Smooth muscle cell (in vitro differentiated cells): ENCODE measurements at regions not wholly inside any gene's neighbourhood (a gene's known extent, or its start where the extent isn't known, plus 50 kb on each side); places are given as distances from the start of the nearest gene placed in this dataset.

Experiments used
- DNase-seq: peaks from one replicate; lab custom pipeline; 2025; ENCODE audit not compliant: unreplicated experiment; lab: John Stamatoyannopoulos, UW
- H2AFZ ChIP-seq: fragments of 200-600 bp; sonication (generic); 2 replicates; pipeline ENCODE4 v1.6.0; 2016; ENCODE audit warnings: antibody characterized with exemption, low read depth, mild to moderate bottlenecking
- H3F3A ChIP-seq: fragments of 200-600 bp; sonication (generic); 2 replicates; pipeline ENCODE4 v1.6.0; 2017; ENCODE audit warnings: antibody characterized with exemption, low read depth
- H3K27ac ChIP-seq: fragments of 200-600 bp; sonication (generic); 2 replicates; pipeline ENCODE4 v1.5.1; 2016; ENCODE audit warnings: low read depth, mild to moderate bottlenecking
- H3K27me3 ChIP-seq: fragments of 200-600 bp; sonication (generic); 2 replicates; pipeline ENCODE4 v1.6.1; 2016; ENCODE audit warnings: low read depth, mild to moderate bottlenecking
- H3K36me3 ChIP-seq: fragments of 200-600 bp; sonication (generic); 2 replicates; pipeline ENCODE4 v1.5.1; 2016; ENCODE audit warnings: low read depth
- H3K4me1 ChIP-seq: fragments of 200-600 bp; sonication (generic); 2 replicates; pipeline ENCODE4 v1.5.1; 2016; ENCODE audit warnings: low read depth
- H3K4me2 ChIP-seq: fragments of 200-600 bp; sonication (generic); 2 replicates; pipeline ENCODE4 v1.6.0; 2016; ENCODE audit warnings: mild to moderate bottlenecking
- H3K4me3 ChIP-seq: fragments of 200-600 bp; sonication (generic); 2 replicates; pipeline ENCODE4 v1.5.1; 2016; ENCODE audit warnings: mild to moderate bottlenecking
- H3K79me2 ChIP-seq: fragments of 200-600 bp; sonication (generic); 2 replicates; pipeline ENCODE4 v1.6.0; 2016; ENCODE audit warnings: low read depth, mild to moderate bottlenecking
- H3K9ac ChIP-seq: fragments of 200-600 bp; sonication (generic); 2 replicates; pipeline ENCODE4 v1.6.0; 2016; ENCODE audit warnings: low read depth
- H3K9me3 ChIP-seq: fragments of 200-600 bp; sonication (generic); replicated peaks from 2 replicates; pipeline ENCODE4 v1.5.1; 2016; ENCODE audit warnings: low read depth
- H4K20me1 ChIP-seq: fragments of 200-600 bp; sonication (generic); 2 replicates; pipeline ENCODE4 v1.6.0; 2016; ENCODE audit warnings: low read depth
- CTCF ChIP-seq: fragments of 200-600 bp; sonication (generic); IDR thresholded peaks from 2 replicates; pipeline ENCODE4 v1.5.1; 2017; ENCODE audit warnings: borderline replicate concordance, mild to moderate bottlenecking, antibody characterized with exemption; ENCODE audit not compliant: insufficient read depth, poor library complexity, severe bottlenecking
- WGBS: methylation state at CpG from one replicate; pipeline ENCODE4 v1.1.7; 2016; ENCODE audit warnings: low lambda C conversion rate; 5-methylcytosine and 5-hydroxymethylcytosine counted together

- Histone ChIP-seq H2AFZ (no peak overlapping the region), H3K27ac (peak overlapping the region; percentile 68), H3K9ac (no peak overlapping the region)
These were observed 62.3 kb upstream of the PGRMC2 start for GRCh38 chr4:128349921-128350320.

GRCh38 chr4:128347930-128348660 is 60.5 kb upstream of the PGRMC2 start:
- no peak for TF ChIP-seq CTCF
- Histone ChIP-seq H3K4me1 (no peaks in the 10 kb centered on the region), H3K9ac (peak overlapping the region; percentile 16), H3K9me3 (no peaks in the 10 kb centered on the region), H3K4me2 (peak overlapping the region; percentile 64), H3K27me3 (no peaks in the 10 kb centered on the region), H3K27ac (peak overlapping the region; percentile 68), H3K79me2 (no peaks in the 10 kb centered on the region), H3F3A (no peaks in the 10 kb centered on the region), H3K36me3 (no peaks in the 10 kb centered on the region), H4K20me1 (no peaks in the 10 kb centered on the region), H3K4me3 (no peak overlapping the region), H2AFZ (peak overlapping the region; percentile 70)
- DNase-seq = no peak
- WGBS = 18% methylated on average over 4 of the region's 4 CpGs

More at GRCh38 chr4:128349921-128350320, 62.3 kb upstream of the PGRMC2 start:
- Histone ChIP-seq H3F3A (peaks cover 6% of the 10 kb centered on the region), H4K20me1 (no peaks in the 10 kb centered on the region), H3K79me2 (no peaks in the 10 kb centered on the region), H3K36me3 (no peaks in the 10 kb centered on the region), H3K9me3 (no peaks in the 10 kb centered on the region), H3K4me1 (peaks cover 7% of the 10 kb centered on the region), H3K4me2 (peak overlapping the region; percentile 30), H3K4me3 (no peak overlapping the region), H3K27me3 (no peaks in the 10 kb centered on the region)
- DNase-seq = no peak
- 43% methylated on average over 4 of the region's 4 CpGs for WGBS
- no peak for TF ChIP-seq CTCF

GRCh38 chr4:128347175-128347868 is 59.7 kb upstream of the PGRMC2 start:
- peak overlapping the region; percentile 68 for H3K27ac ChIP-seq
- H3K27me3 ChIP-seq = no peaks in the 10 kb centered on the region
- H3K36me3 ChIP-seq = no peaks in the 10 kb centered on the region
- H3K79me2 ChIP-seq = no peaks in the 10 kb centered on the region
- no peak for TF ChIP-seq CTCF
- no peaks in the 10 kb centered on the region for H3K4me1 ChIP-seq
- 74% methylated on average over 4 of the region's 4 CpGs for WGBS
- no peak overlapping the region for H2AFZ ChIP-seq
- no peak overlapping the region for H3K4me3 ChIP-seq
- H3K9me3 ChIP-seq = no peaks in the 10 kb centered on the region
- H3F3A ChIP-seq = no peaks in the 10 kb centered on the region
- no peaks in the 10 kb centered on the region for H4K20me1 ChIP-seq
- H3K4me2 ChIP-seq = peak overlapping the region; percentile 64
- no peak overlapping the region for H3K9ac ChIP-seq
- no peak for DNase-seq
